Spleen (tissue), 11 donors: ENCODE measurements at regions not wholly inside any gene's neighbourhood (a gene's known extent, or its start where the extent isn't known, plus 50 kb on each side); places are given as distances from the start of the nearest gene placed in this dataset.
A peak's percentile ranks its signal among the peaks of the same experiment; 100 is the strongest.

ENCODE experiments used
- DNase-seq: peaks from one replicate; pipeline ENCODE4 v3.0.0-alpha.2; 2020
- H3K27ac ChIP-seq, 8 donors: fragments of 200-600 bp; sonication (generic) in 7 of 8; 1 replicate in 4 of 8; 2 replicates in 4 of 8; pipeline versions ENCODE4 v1.5.0 to v1.8.0; 2016 to 2021; ENCODE audit warnings: inconsistent platforms in 4 of 8, mild to moderate bottlenecking in 4 of 8, moderate library complexity in 1 of 8
- H3K27me3 ChIP-seq, 7 donors: fragments of 200-600 bp; sonication (generic) in 6 of 7; replicated peaks in 1 of 7; 1 replicate in 4 of 7; 2 replicates in 3 of 7; pipeline versions ENCODE4 v1.5.0 to v1.8.0; 2016 to 2021; ENCODE audit warnings: inconsistent platforms in 3 of 7, mild to moderate bottlenecking in 1 of 7
- H3K36me3 ChIP-seq, 6 donors: fragments of 200-600 bp; sonication (generic) in 5 of 6; 1 replicate in 4 of 6; 2 replicates in 2 of 6; pipeline versions ENCODE4 v1.5.0 to v1.8.0; 2016 to 2021; ENCODE audit warnings: inconsistent platforms in 2 of 6
- H3K4me1 ChIP-seq, 6 donors: fragments of 200-600 bp; sonication (generic) in 5 of 6; 1 replicate in 3 of 6; 2 replicates in 3 of 6; pipeline versions ENCODE4 v1.5.0 to v1.8.0; 2016 to 2021; ENCODE audit warnings: inconsistent platforms in 3 of 6
- H3K4me3 ChIP-seq, 8 donors: fragments of 200-600 bp; sonication (generic) in 7 of 8; 1 replicate in 4 of 8; 2 replicates in 4 of 8; pipeline versions ENCODE4 v1.5.0 to v1.8.0; 2016 to 2021; ENCODE audit warnings: inconsistent platforms in 4 of 8, mild to moderate bottlenecking in 4 of 8, moderate library complexity in 2 of 8
- H3K9me3 ChIP-seq, 8 donors: fragments of 200-600 bp; sonication (generic) in 7 of 8; 1 replicate in 4 of 8; 2 replicates in 4 of 8; pipeline versions ENCODE4 v1.5.0 to v1.8.0; 2016 to 2021; ENCODE audit warnings: inconsistent platforms in 4 of 8
- POLR2A ChIP-seq, 3 donors: fragments of 450-650 bp; IDR thresholded peaks; one replicate each; pipeline ENCODE4 v1.5.1; 2017; ENCODE audit warnings: antibody characterized with exemption in 3 of 3, mild to moderate bottlenecking in 1 of 3
- POLR2AphosphoS5 ChIP-seq, 3 donors: sonication (generic); formaldehyde crosslinking; IDR thresholded peaks; one replicate each; pipeline ENCODE4 v1.5.1; 2017; ENCODE audit warnings: antibody characterized with exemption in 3 of 3
- WGBS, 5 donors: extraction: QIAGEN DNeasy Blood & Tissue Kit in 3 of 5; methylation state at CpG; one replicate each; pipeline versions ENCODE4 v1.1.5 to v1.1.7; 2013 to 2018; 5-methylcytosine and 5-hydroxymethylcytosine counted together
- intact Hi-C: fragments of 100-400 bp; cut with DNase I; formaldehyde crosslinking; loops from one replicate; pipeline ENCODE4 v1.15.0; 2023; ENCODE audit warnings: low total_unique reads
- TF ChIP-seq, protein P1 (sequence below), 11 experiments: fragments of 200-600 bp in 7 of 11; fragments of 450-650 bp in 4 of 11; sonication (generic) in 4 of 11; IDR thresholded peaks in 8 of 11; conservative IDR thresholded peaks in 3 of 11; 1 replicate in 7 of 11; 2 replicates in 4 of 11; pipeline versions ENCODE4 v1.4.0 to v1.8.0; 2016 to 2021; ENCODE audit warnings: antibody characterized with exemption in 11 of 11, inconsistent platforms in 4 of 11, mild to moderate bottlenecking in 1 of 11
- donor health status: healthy with polysubstance abuse.
- donor health status: DM: no; HTN: no; CAD: no; lungs with moderate emphysema.
- donor health status: DM: no; HTN: no; CAD: no.
- donor health status: Bipolar disorder and iron deficiency.
- donor health status: healthy.
- donor health status: DM: no; HTN: no; CAD: no.
- donor health status: DM: yes; HTN: yes; CAD: no.

DNA sequence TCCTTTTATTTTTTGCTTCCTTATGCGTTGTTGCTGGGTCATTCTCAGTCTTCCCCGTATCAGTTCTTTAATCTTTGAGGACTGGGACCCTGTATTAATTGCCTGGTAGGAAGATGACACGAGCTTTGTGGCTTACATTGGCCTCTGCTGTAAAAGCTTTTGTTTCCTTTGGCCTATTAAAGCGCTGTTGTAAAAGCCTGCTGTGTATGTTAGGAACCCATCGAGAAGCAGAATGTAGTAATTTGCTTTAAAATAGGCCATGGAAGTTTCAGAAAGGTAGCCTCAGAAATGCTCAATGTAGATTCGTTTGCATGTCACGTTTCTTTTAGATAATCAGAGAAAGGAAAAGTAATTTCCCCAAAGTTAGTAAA lies 257.5 kb upstream of the STARD13 start:
- Histone ChIP-seq H3K36me3 (no peaks in the 10 kb centered on the region), H3K9me3 (no peaks in the 10 kb centered on the region), H3K4me3 (peak overlapping the region; percentile 4 to 69 (median 36)), H3K27ac (peak overlapping the region; percentile 90 to 99 (median 97)), H3K27me3 (no peaks in the 10 kb centered on the region), H3K4me1 (peaks cover 18 to 46% (median 34%) of the 10 kb centered on the region in 6 donors)
- DNase-seq = no peak
- 3 to 6% (median 6%) methylated on average over 7 of the region's 7 CpGs for WGBS, 5 donors
- intact Hi-C loops = no loop called here
- no peak for TF ChIP-seq POLR2A (IDR thresholded peaks at IDR 0.05)

DNA sequence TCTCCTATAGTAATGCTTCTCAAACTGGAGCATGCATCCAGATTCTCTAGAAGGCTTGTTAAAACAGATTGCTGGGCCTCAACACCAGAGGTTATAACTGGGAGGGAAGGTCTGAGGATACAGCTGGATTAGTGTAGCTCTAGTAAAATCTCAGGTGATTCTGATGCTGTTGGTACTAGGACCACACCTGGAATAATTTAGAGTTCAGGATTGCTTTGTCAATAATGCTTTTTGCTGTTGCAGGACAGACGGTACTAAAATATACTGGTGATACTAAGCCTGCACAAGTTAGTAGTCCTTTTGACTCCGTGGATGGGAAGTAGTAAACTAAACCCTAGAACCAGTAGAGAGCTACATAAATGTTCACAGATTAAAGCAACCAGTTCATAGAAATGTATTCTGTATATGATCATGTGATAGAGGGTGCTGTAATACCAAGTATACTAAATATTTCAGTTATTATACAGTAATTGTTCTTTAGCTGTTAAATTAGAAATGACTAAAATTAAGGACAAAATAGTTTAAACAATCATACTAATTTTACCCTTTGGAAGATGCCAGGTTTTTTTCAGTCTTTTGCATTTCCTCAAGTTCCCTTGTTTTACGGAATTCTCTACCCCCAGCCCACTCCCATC lies 258.2 kb upstream of the STARD13 start:
- no peaks in the 10 kb centered on the region for H3K36me3 ChIP-seq
- WGBS, 5 donors = 63 to 67% (median 66%) methylated on average over 3 of the region's 3 CpGs
- intact Hi-C loops = no loop called here
- peak overlapping the region in 5 of 8 donors; percentile 4 to 69 (median 39) for H3K4me3 ChIP-seq
- H3K27ac ChIP-seq = peak overlapping the region; percentile 90 to 99 (median 97)
- no peak for DNase-seq
- no peaks in the 10 kb centered on the region for H3K27me3 ChIP-seq
- H3K9me3 ChIP-seq = no peaks in the 10 kb centered on the region
- TF ChIP-seq POLR2AphosphoS5 (IDR thresholded peaks at IDR 0.05) (no peak), POLR2A (IDR thresholded peaks at IDR 0.05) (no peak)
- TF ChIP-seq, protein P1, sequence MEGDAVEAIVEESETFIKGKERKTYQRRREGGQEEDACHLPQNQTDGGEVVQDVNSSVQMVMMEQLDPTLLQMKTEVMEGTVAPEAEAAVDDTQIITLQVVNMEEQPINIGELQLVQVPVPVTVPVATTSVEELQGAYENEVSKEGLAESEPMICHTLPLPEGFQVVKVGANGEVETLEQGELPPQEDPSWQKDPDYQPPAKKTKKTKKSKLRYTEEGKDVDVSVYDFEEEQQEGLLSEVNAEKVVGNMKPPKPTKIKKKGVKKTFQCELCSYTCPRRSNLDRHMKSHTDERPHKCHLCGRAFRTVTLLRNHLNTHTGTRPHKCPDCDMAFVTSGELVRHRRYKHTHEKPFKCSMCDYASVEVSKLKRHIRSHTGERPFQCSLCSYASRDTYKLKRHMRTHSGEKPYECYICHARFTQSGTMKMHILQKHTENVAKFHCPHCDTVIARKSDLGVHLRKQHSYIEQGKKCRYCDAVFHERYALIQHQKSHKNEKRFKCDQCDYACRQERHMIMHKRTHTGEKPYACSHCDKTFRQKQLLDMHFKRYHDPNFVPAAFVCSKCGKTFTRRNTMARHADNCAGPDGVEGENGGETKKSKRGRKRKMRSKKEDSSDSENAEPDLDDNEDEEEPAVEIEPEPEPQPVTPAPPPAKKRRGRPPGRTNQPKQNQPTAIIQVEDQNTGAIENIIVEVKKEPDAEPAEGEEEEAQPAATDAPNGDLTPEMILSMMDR (IDR thresholded peaks at IDR 0.05 in 8 of 11, conservative IDR thresholded peaks at IDR 0.05 in 3 of 11) = no peak
- peaks cover 18 to 52% (median 37%) of the 10 kb centered on the region in 6 donors for H3K4me1 ChIP-seq

DNA sequence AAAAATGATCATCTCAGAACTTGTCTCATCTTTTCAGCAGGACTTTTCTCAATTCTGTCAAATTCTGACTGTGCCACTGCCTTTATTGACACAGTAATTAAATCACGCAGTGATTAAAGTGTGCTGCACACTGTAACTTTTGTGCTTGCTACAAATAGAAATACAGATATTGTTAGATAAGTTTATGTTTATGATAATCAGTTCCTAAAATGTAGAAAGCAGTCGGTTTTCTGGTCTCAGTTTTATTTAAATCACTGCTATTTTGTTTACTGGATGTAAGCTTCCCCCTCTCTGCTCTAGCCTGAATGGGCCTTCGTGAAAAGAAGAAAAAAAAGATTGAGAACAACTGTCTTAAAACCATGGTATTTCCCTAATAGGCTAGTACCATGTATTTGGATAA lies 258.8 kb upstream of the STARD13 start:
- H3K4me3 ChIP-seq = no peak overlapping the region
- H3K4me1 ChIP-seq = peaks cover 18 to 52% (median 37%) of the 10 kb centered on the region in 6 donors
- H3K9me3 ChIP-seq = no peaks in the 10 kb centered on the region
- no peaks in the 10 kb centered on the region for H3K27me3 ChIP-seq
- peak overlapping the region; percentile 90 to 99 (median 97) for H3K27ac ChIP-seq
- intact Hi-C loops = no loop called here
- 64 to 80% (median 74%) methylated on average over 3 of the region's 3 CpGs for WGBS, 5 donors
- TF ChIP-seq, protein P1 (IDR thresholded peaks at IDR 0.05 in 8 of 11, conservative IDR thresholded peaks at IDR 0.05 in 3 of 11) = no peak
- TF ChIP-seq POLR2AphosphoS5 (IDR thresholded peaks at IDR 0.05) (no peak), POLR2A (IDR thresholded peaks at IDR 0.05) (no peak)
- H3K36me3 ChIP-seq = no peaks in the 10 kb centered on the region
- DNase-seq = no peak

DNA sequence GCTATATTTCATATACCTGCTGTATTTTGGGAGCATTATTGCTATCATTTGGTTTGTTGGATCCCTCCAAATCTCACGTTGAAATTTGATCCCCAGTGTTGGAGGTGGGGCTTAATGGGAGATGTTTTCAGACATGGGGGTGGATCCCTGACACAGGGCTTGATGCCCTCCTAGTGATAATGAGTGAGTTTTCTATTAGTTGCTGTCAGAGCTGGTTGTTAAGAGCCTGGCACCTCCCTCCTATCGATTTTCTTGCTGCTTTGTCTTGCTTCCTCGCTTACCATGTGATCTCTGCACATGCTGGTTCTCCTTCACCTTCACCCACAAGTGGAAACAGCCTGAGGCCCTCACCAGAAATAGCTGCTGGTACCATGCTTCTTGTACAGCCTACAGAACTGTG lies 259.9 kb upstream of the STARD13 start:
- Histone ChIP-seq H3K27me3 (no peaks in the 10 kb centered on the region), H3K4me1 (peaks cover 18 to 46% (median 35%) of the 10 kb centered on the region in 6 donors), H3K36me3 (no peaks in the 10 kb centered on the region), H3K27ac (peak overlapping the region in 2 of 8 donors; percentile 99), H3K9me3 (no peaks in the 10 kb centered on the region), H3K4me3 (no peak overlapping the region)
- intact Hi-C loops = no loop called here
- no peak for TF ChIP-seq POLR2AphosphoS5 (IDR thresholded peaks at IDR 0.05)
- TF ChIP-seq POLR2A (IDR thresholded peaks at IDR 0.05) = no peak
- TF ChIP-seq, protein P1 (IDR thresholded peaks at IDR 0.05 in 8 of 11, conservative IDR thresholded peaks at IDR 0.05 in 3 of 11) = no peak
- DNase-seq = no peak
- 90 to 98% (median 95%) methylated on average over 3 of the region's 3 CpGs for WGBS, 5 donors
